NCI-H2081 treated with DMSO at 0.1 percent for 48 hours (cell line): ENCODE measurements at regions not wholly inside any gene's neighbourhood (a gene's known extent, or its start where the extent isn't known, plus 50 kb on each side); places are given as distances from the start of the nearest gene placed in this dataset.
"Not testable (repeated sequence)": the region's sequence is repeated elsewhere in the genome, so short reads cannot be mapped to it uniquely, and the experiment has no call there.

Experiments
- DNase-seq: peaks from one replicate; lab custom pipeline; 2025; lab: John Stamatoyannopoulos, UW

- DNase-seq, result no peak
Observed at GRCh38 chr3:177787279-177788041, 590.2 kb upstream of the TBL1XR1 start.

DNA sequence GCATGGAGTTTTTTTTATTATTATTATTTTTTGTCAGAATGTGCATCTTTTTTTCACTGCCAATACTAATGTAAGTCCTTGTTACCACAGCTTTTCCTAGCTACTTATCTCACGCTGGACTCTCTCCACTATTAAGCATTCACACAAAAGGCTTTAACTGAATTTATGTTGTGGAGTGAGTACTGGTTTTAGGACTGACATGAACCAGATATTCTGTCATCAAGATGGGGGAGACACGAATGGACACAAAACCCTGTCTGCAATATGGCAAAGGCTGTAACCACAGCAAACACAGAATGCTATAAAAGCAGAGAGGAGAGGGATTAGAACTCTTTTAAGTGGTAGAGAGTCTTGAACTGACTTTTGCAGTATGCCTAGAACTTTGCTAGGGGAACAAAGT, 592.2 kb upstream of the TBL1XR1 start:
- no peak for DNase-seq

DNA sequence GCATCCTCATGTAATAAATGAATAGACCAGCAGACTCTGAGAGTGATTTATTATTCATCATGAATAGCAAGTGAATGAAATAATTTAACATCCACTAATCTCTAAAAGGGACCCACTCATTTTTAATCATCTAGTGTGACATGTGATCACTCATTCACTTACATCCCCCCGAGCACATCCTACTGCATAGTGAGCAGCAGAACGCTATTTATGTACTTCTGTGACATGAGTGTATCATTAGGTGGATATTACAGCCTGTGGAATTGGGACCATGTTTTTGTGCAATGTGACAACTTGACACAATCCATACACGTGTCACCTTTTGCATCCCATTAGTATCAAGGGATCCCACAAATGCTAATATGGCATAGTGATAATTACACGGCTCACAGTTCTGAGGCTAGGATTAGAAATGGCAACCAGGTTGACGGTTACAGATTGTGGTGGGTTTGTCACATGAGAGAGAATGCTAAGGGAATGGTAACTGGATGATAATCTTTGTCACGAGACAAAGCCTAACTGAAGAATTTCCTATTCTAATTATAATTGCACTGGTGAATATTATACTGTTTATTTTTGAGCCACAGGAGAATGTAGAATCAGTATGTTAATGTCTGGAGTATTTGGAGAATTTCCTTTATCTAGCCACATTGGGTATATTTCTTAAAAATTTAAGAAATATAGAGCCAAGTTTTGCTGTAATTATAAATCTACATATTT, 595.2 kb upstream of the TBL1XR1 start:
- no peak for DNase-seq

- no peak for DNase-seq
Observed at GRCh38 chr3:177793451-177793850, 596.2 kb upstream of the TBL1XR1 start.

DNA sequence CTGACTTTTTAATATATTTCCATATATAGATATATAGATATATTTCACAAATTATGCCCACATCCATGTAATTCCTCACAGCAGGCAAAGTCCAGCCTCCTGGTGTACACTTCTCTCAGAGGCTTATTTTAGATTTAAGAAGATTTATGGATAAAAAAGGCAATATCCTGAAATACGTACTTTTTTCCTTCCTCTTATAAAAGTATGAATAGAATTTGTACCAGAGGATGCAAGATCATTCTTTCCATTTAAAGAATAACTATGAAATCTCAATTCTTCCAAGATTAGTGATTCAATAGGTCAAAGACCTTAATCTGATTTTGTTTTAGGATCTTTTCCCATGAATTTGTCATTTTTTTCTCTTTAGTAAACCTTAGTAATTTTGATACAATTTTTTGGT, 597.9 kb upstream of the TBL1XR1 start:
- no peak for DNase-seq

DNA sequence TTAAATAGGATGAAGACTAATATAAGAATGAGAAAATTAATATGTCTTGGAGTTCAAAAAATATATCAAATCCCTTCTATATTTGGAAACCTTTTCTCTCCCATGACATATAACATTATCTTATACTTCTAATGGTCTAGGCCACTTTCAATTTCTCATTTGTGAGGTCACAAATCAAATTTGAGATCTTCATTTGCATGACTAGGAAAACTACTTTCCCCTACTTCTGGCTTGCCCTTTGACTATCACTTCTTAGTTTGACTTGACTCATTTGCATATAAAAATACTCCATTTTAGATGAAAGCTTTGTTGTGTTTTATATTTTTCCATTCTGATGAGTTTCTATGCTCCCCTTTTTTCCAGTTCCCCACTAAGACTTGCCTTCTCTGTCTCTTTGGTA, 598.6 kb upstream of the TBL1XR1 start:
- DNase-seq, result no peak

- DNase-seq, result not testable (repeated sequence)
Observed at GRCh38 chr3:177800147-177800546, 602.9 kb upstream of the TBL1XR1 start.

DNA sequence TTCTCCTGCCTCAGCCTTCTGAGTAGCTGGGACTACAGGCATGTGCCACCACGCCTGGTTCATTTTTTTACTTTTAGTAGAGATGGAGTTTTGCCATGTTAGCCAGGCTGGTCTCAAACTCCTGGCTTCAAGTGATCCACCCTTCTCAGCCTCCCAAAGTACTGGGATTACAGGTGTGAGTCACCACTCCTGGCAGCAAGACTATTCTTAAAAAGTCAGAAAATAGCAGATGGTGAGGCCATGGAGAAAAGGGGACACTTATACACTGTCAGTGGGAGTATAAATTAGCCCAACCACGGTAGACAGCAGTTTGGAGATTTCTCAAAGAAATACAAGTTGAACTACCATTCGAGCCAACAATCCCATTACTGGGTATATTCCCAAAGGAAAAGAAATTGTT, 603.3 kb upstream of the TBL1XR1 start:
- no peak for DNase-seq

DNA sequence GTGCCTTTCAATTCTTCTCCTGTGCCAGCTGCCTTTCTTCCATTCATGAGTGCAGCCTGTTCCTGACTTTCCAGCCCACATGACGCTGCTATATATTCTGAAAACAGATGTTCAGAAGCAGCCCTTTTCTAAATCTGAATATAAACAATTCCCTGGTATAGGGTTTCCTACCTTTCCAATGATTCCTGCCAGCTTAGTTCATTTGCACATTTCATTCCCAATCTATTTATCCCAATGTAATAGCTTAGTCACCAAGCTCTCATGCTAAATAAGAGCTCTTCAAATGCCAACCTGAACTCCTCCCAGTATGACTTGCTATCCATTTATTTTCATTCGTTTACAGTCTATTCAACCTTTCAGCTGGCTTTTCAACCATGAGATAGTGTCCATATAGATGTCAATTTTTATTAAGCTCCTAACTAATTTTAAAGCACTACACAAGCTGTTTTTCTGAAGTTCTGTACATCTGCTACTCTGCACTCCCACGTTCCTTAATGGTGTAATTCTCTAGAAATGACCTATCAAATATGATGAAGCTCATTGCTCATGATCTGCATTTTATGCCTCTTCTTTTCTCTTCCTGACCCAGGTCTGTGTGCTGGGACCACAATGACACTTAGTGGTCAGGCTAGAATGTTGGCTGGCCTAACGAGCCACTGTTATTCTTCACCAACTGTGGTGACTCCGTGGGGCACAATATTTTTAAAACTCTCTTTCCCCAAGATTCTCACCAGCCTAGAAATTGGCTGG, 605.0 kb upstream of the TBL1XR1 start:
- DNase-seq, result no peak

GRCh38 chr3:177803500-177803899, 606.2 kb upstream of the TBL1XR1 start:
- no peak for DNase-seq

DNA sequence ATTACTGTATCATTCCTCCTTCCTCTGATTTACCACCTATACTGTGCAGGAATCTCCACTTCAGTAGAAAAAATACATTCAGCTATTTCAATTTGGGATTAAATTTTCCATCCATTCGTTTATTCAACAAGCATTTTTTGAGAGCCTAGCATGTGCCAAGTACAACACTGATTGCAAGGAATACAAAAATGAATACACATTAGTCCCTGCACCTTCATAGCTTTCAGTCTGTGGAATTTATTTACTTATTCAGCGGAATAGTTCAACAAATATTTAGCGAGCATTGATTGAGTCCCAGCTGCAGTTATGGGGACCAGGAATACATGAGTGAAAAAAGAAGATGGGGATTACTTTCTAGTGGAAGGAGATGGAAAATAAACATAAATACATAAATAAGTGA, 606.8 kb upstream of the TBL1XR1 start:
- DNase-seq, result no peak

GRCh38 chr3:177804646-177805045, 607.4 kb upstream of the TBL1XR1 start:
- DNase-seq, result no peak

GRCh38 chr3:177807150-177807875, 610.0 kb upstream of the TBL1XR1 start:
- DNase-seq, result no peak

DNA sequence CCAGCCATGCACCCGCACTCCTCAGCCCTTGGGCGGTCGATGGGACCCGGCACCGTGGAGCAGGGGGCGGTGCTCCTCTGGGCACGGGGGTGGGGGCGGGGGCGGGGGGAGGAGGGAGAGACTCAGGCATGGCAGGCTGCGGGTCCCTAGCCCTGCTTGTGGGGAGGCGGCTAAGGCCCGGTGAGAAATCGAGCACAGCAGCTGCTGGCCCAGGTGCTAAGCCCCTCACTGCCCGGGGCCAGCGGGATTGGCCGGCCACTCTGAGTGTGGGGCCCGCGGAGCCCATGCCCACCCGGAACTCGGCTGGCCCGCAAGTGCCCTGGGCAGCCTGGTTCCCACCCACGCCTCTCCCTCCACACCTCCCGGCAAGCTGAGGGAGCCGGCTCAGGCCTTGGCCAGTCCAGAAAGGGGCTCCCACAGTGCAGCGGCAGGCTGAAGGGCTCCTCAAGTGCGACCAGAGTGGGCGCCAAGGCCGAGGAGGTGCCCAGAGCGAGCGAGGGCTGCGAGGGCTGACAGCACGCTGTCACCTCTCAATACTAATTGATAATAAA, 611.7 kb upstream of the TBL1XR1 start:
- DNase-seq, result not testable (repeated sequence)

- no peak for DNase-seq
Observed at GRCh38 chr3:177810162-177810623, 612.9 kb upstream of the TBL1XR1 start.

GRCh38 chr3:177811112-177811511, 613.8 kb upstream of the TBL1XR1 start:
- DNase-seq, result no peak

- DNase-seq, result no peak
Observed at GRCh38 chr3:177811835-177812234, 614.6 kb upstream of the TBL1XR1 start.

DNA sequence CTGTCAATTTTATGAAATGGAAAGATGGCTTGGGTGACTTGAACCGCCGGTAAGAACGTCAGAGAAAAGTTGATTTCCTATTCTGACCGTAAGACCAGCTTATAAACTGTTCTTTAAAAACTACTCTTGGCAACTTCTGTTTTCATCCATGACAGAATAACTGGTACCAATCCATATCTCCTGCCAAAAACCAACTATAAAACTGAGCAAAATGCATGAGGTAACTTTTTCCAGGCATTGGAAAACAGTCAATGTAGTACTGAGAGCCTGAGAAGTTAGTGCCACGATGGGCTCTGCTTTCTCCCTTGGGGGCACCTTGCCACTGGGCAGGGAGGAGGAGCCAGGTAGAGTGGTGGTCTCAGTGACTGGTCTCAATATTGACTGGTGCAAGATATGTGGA, 615.2 kb upstream of the TBL1XR1 start:
- DNase-seq, result no peak

- DNase-seq, result no peak
Observed at GRCh38 chr3:177813322-177813721, 616.0 kb upstream of the TBL1XR1 start.

GRCh38 chr3:177816667-177817208, 619.5 kb upstream of the TBL1XR1 start:
- DNase-seq, result no peak

- DNase-seq, result no peak
Observed at GRCh38 chr3:177817751-177818150, 620.5 kb upstream of the TBL1XR1 start.
